SK-MEL-5 (cell line): ENCODE measurements at regions not wholly inside any gene's neighbourhood (a gene's known extent, or its start where the extent isn't known, plus 50 kb on each side); places are given as distances from the start of the nearest gene placed in this dataset.

Source experiments
- DNase-seq: peaks from one replicate; pipeline ENCODE4 v3.0.0-alpha.2; 2016; ENCODE audit warnings: low read depth, low spot score
- in situ Hi-C: cut with HindIII; loops from 2 replicates; pipeline ENCODE4 v1.10.0; 2016; ENCODE audit warnings: low sequenced_read_pairs, high pct_unique_total_duplicates, low pct_unique_long_range_greater_than_20kb

GRCh38 chr4:119854364-119854763 is 212.3 kb downstream of the MAD2L1 start:
- DNase-seq: no peak
- in situ Hi-C loops: no loop called here

DNA sequence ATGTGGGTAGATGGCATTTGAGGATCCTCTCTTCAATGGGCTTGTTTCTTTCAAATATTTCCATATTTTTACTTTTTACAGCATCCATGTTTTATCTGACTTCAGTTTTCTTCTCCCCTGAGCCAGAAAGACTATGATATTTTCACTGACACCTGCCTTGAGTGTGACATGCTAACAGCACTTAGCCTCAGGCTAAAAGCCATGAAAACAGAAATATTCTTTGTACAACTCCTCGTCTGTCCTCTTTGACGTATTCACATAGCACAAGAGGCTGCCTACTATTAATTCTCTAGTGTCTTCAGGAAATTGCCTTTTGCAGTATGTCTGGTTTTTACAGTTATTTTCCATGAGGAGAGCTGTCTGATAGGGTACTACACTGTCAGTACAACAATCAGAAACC is 215.0 kb downstream of the MAD2L1 start:
- DNase-seq: peak; percentile 56
- in situ Hi-C loops: no loop called here

GRCh38 chr4:119841361-119841760 is 212.8 kb upstream of the PDE5A start:
- no peak for DNase-seq
- in situ Hi-C loops: no loop called here

GRCh38 chr4:119835613-119835910 is 207.0 kb upstream of the PDE5A start:
- DNase-seq: no peak
- in situ Hi-C loops: no loop called here

DNA sequence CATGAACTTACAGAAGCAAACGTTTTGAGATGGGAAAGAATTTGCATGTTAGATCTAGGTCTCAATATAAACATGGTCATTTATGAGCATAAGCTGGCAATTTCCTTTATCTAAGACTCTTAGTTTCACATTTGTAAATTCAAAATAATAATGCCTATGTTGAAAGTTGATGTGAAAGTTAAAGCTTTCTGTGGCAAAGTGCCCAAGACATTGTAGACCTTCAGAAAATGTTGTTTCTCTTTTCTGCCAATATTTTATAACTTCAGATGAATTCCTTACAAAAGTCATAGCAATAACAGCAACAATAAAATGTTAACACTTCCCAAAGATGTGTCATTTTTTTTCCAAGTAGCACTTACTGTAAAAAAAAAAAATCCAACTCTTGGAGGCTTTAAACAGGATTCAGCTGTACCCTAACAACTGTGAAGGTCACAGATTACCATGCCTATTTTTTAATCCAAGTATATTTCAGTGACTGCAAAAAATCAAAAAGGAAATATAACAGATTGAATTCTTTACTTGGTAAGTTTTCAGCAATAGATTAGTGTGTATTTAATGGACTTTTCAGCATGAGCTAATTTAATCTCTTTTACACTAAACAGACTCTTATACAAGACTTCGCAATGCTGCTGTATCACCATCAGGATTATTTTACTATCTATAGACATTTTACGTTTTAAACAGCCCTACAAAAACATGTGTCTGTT is 206.5 kb upstream of the PDE5A start:
- no peak for DNase-seq
- in situ Hi-C loops: no loop called here

DNA sequence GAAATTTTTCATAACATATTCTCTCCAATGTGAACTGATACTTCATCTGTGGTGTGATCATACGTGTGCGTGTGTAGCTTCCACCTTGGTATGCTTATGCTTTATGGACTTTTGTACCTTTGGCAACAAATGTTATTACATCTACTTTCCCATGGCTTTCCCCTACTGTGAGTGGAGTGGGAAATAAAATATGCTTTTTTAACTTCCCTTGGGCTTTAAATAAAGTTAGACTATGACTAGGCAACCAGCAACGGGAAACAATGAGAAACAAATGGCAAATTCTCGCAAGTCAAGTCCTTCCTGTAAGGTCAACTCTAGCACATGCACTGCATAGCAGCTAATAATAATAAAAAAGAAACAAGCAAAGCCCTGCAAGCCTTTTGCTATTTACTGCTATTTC is 205.0 kb upstream of the PDE5A start:
- DNase-seq: no peak
- in situ Hi-C loops: no loop called here

- in situ Hi-C loops: no loop called here
- DNase-seq: no peak
Measured at GRCh38 chr4:119832776-119833175, 204.2 kb upstream of the PDE5A start.

DNA sequence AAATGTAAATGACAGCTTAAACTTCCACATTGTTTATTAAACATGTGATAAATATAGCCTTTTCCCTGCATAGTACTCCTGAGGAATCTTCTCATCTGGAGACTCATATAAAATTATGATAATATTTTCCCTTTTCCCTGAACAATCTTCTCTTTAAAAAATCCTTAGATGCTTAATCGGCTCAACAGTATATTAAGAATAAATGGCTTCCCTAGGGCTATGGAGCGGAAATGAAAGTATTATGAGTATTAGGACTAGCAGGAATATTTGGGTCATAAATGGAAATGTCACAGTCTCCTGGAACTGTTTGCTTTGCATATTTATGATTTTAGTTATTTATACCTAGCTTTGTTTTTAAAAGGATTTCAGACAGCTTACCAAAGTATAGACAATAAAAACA is 200.7 kb upstream of the PDE5A start:
- DNase-seq: no peak
- in situ Hi-C loops: no loop called here

- no peak for DNase-seq
- in situ Hi-C loops: no loop called here
Measured at GRCh38 chr4:119825696-119826095, 197.1 kb upstream of the PDE5A start.

GRCh38 chr4:119823891-119824290 is 195.3 kb upstream of the PDE5A start:
- in situ Hi-C loops: no loop called here
- no peak for DNase-seq

- DNase-seq: no peak
- in situ Hi-C loops: no loop called here
Measured at GRCh38 chr4:119823045-119823444, 194.4 kb upstream of the PDE5A start.

GRCh38 chr4:119816473-119816872 is 187.9 kb upstream of the PDE5A start:
- DNase-seq: no peak
- in situ Hi-C loops: no loop called here

DNA sequence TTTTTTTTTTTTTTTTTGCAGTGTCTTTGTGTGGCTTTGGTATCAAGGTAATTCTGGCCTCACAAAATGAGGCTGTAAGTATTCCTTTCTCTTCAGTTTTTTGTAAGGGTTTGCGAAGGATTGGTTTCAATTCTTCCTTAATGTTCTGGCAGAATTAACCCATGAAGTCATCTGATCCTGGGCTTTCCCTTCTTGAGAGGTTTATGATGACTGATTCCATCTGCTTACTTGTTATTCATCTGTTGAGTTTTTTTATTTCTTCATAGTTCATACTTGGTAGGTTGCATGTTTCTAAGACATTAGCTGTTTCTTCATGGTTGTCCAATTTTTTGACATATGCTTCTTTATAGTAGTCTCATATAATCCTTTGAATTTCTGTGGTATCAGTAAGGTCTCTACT is 181.4 kb upstream of the PDE5A start:
- in situ Hi-C loops: no loop called here

GRCh38 chr4:119804404-119804803 is 175.8 kb upstream of the PDE5A start:
- no peak for DNase-seq
- in situ Hi-C loops: no loop called here

More for the DNA sequence above, 181.4 kb upstream of the PDE5A start:
- DNase-seq: no peak

GRCh38 chr4:119797238-119797894 is 168.8 kb upstream of the PDE5A start:
- in situ Hi-C loops: no loop called here
- DNase-seq: no peak

- DNase-seq: no peak
- in situ Hi-C loops: no loop called here
Measured at GRCh38 chr4:119795986-119796578, 167.5 kb upstream of the PDE5A start.

DNA sequence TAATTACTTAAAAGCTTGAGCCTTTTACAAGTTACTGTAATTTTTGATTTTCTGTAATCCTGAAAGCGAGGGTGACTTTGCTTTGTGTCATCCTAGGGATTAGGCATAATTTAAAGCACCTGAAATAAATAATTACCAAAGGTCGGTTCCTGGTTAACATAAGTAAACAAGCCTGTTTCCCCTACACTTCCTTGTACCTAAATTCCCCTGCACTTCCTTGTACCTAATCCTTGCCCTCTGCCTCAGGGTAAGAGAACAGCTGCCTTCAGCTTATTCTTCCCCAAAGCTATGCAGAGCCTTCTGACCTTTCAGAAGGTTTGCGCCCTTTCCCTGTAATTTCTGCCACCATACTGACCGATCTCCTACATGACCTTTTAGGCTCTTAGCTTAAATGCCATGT is 166.1 kb upstream of the PDE5A start:
- peak; percentile 32 for DNase-seq
- in situ Hi-C loops: no loop called here

- in situ Hi-C loops: no loop called here
- no peak for DNase-seq
Measured at GRCh38 chr4:119794113-119794512, 165.5 kb upstream of the PDE5A start.
